ENCODE measurements at regions not wholly inside any gene's neighbourhood (a gene's known extent, or its start where the extent isn't known, plus 50 kb on each side); places are given as distances from the start of the nearest gene placed in this dataset.

DNA sequence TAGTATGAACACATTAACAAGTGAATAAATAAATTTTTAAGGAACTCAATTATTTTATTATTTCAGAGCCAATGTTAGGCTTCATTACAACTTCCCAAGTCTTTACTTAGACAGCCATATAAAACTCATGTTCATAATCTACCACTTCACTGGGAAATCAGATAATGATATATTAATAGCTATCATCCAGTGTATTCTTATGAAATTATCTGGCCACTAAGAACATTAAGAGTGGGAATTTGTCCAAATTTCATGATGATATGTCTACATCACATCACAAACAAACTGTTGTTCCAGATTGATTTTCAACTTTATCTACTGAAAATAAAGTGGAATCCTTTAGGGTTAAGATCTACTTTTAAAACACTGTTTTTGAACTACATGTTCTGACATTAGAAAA is 668.6 kb downstream of the EFNA5 start:
- no peaks in the 10 kb centered on the region for H3K36me3 ChIP-seq (ENCODE audit: control insufficient read depth, insufficient read depth, low read length)
- H3K4me1 ChIP-seq (ENCODE audit: control insufficient read depth, insufficient read depth, low read length): no peaks in the 10 kb centered on the region
- H3K9me3 ChIP-seq (ENCODE audit: control insufficient read depth, insufficient read depth, low read length): 0 out of 2 replicates have a peak, but pooled peaks cover 2% of the 10 kb centered on the region
- H3K4ac ChIP-seq (ENCODE audit: low read depth, low read length): no peak overlapping the region
- H3K27me3 ChIP-seq (ENCODE audit: control insufficient read depth, insufficient read depth, low read length): no peaks in the 10 kb centered on the region
- H2AK9ac ChIP-seq (replicated peaks; ENCODE audit: low read depth, low read length, poor library complexity): no peak overlapping the region
- H2BK20ac ChIP-seq (ENCODE audit: low read depth, low read length): no peak overlapping the region
- H4K8ac ChIP-seq (ENCODE audit: low read depth in 2 of 2, low read length in 2 of 2): no peak overlapping the region
- H2AK5ac ChIP-seq (ENCODE audit: low read depth, low read length): no peak overlapping the region
- no peaks in the 10 kb centered on the region for H3K9me1 ChIP-seq (ENCODE audit: insufficient read depth, low read length)
- TF ChIP-seq RFX5 (IDR thresholded peaks at IDR 0.05; ENCODE audit: low read depth, low read length) (no peak), CTCF (conservative IDR thresholded peaks at IDR 0.05; ENCODE audit: low read depth, low read length) (no peak), RAD21 (IDR thresholded peaks at IDR 0.05; ENCODE audit: low read length) (no peak), CHD1 (IDR thresholded peaks at IDR 0.05; ENCODE audit: low read depth, low read length) (no peak), FOS (IDR thresholded peaks at IDR 0.05; ENCODE audit: low read depth, low read length) (no peak), MAZ (IDR thresholded peaks at IDR 0.05; ENCODE audit: borderline replicate concordance, low read depth, low read length) (no peak), POLR2A (IDR thresholded peaks at IDR 0.05; ENCODE audit: low read depth, low read length) (no peak), BHLHE40 (IDR thresholded peaks at IDR 0.05; ENCODE audit: low read depth, low read length) (no peak), NFE2L2 (IDR thresholded peaks at IDR 0.05; ENCODE audit: low read depth, low read length) (no peak), USF2 (IDR thresholded peaks at IDR 0.05; ENCODE audit: low read depth, low read length) (no peak), MAFK (IDR thresholded peaks at IDR 0.05; ENCODE audit: low read depth, low read length) (no peak), RCOR1 (IDR thresholded peaks at IDR 0.05; ENCODE audit: insufficient replicate concordance, low read length) (no peak), CEBPB (IDR thresholded peaks at IDR 0.05; ENCODE audit: low read depth, low read length) (no peak), SMC3 (IDR thresholded peaks at IDR 0.05; ENCODE audit: low read depth, low read length) (no peak), MXI1 (IDR thresholded peaks at IDR 0.05; ENCODE audit: borderline replicate concordance, low read depth, low read length) (no peak)
- TF ChIP-seq, protein P1, sequence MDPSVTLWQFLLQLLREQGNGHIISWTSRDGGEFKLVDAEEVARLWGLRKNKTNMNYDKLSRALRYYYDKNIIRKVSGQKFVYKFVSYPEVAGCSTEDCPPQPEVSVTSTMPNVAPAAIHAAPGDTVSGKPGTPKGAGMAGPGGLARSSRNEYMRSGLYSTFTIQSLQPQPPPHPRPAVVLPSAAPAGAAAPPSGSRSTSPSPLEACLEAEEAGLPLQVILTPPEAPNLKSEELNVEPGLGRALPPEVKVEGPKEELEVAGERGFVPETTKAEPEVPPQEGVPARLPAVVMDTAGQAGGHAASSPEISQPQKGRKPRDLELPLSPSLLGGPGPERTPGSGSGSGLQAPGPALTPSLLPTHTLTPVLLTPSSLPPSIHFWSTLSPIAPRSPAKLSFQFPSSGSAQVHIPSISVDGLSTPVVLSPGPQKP (IDR thresholded peaks at IDR 0.05; ENCODE audit: borderline replicate concordance, low read depth, low read length): no peak
- H2BK120ac ChIP-seq (ENCODE audit: low read depth, low read length): no peak overlapping the region
- H3K4me2 ChIP-seq (ENCODE audit: low read depth, low read length): no peak overlapping the region
- no peak overlapping the region for H3K18ac ChIP-seq (ENCODE audit: low read depth, low read length)
- H3K79me1 ChIP-seq (ENCODE audit: low read depth in 1 of 2, low read length in 2 of 2): no peaks in the 10 kb centered on the region
- ATAC-seq (ENCODE audit: low read depth) (no peak), DNase-seq (no peak)
- dilution Hi-C loops (cut with HindIII; ENCODE audit: low sequenced_read_pairs, unreplicated experiment) (no loop called here), in situ Hi-C loops (cut with MboI; ENCODE audit: low sequenced_read_pairs) (no loop called here), intact Hi-C loops (cut with micrococcal nuclease) (no loop called here)
- no peak overlapping the region for H4K5ac ChIP-seq (ENCODE audit: low read depth, low read length)
- H3K14ac ChIP-seq (replicated peaks; ENCODE audit: low read depth, low read length): no peak overlapping the region
- no peak overlapping the region for H3K4me3 ChIP-seq (ENCODE audit: insufficient read depth, low read depth, low read length)
- no peak overlapping the region for H2AFZ ChIP-seq (replicated peaks; ENCODE audit: low read length, poor library complexity)
- CTCF ChIA-PET: no interaction called here
- H4K20me1 ChIP-seq (ENCODE audit: insufficient read depth, low read length): no peaks in the 10 kb centered on the region
- BruUV-seq (replicated peaks): no TSS peak
- POLR2A ChIA-PET (ENCODE audit: unreplicated experiment): no interaction called here
- no peak overlapping the region for H3K27ac ChIP-seq (ENCODE audit: insufficient read depth, low read length)
- no peak overlapping the region for H2BK15ac ChIP-seq (ENCODE audit: low read depth, low read length)
- no peak overlapping the region for H3K9ac ChIP-seq (ENCODE audit: low read depth, low read length)
- no peak overlapping the region for H3K23ac ChIP-seq (ENCODE audit: low read depth, low read length)
- H2BK5ac ChIP-seq (ENCODE audit: low read depth, low read length, poor library complexity, severe bottlenecking): no peak overlapping the region
- no peak overlapping the region for H3K56ac ChIP-seq (ENCODE audit: extremely low read depth, insufficient read depth, low read length)
- no peak overlapping the region for H4K91ac ChIP-seq (ENCODE audit: insufficient read depth, low read depth, low read length)

Data from IMR-90 (cell line).